Endodermal cell (in vitro differentiated cells): ENCODE measurements at regions not wholly inside any gene's neighbourhood (a gene's known extent, or its start where the extent isn't known, plus 50 kb on each side); places are given as distances from the start of the nearest gene placed in this dataset.

Source experiments
- DNase-seq: peaks from one replicate; pipeline ENCODE4 v3.0.0-alpha.2; 2017
- H3K27ac ChIP-seq: 2 replicates; pipeline ENCODE4 v1.5.1; 2013; ENCODE audit warnings: mild to moderate bottlenecking, low read depth, low read length, moderate library complexity
- H3K27me3 ChIP-seq: 2 replicates; pipeline ENCODE4 v1.6.1; 2013; ENCODE audit warnings: mild to moderate bottlenecking, low read length, moderate library complexity; ENCODE audit not compliant: insufficient read depth, control insufficient read depth, poor library complexity, severe bottlenecking
- H3K36me3 ChIP-seq: 2 replicates; pipeline ENCODE4 v1.7.0; 2013; ENCODE audit warnings: mild to moderate bottlenecking, low read length, moderate library complexity; ENCODE audit not compliant: control insufficient read depth, insufficient read depth
- H3K4me1 ChIP-seq: one replicate; pipeline ENCODE4 v1.7.0; 2013; ENCODE audit warnings: low read length; ENCODE audit not compliant: control insufficient read depth, insufficient read depth
- H3K4me3 ChIP-seq: 2 replicates; pipeline ENCODE4 v1.5.1; 2013; ENCODE audit warnings: mild to moderate bottlenecking, low read length, moderate library complexity
- H3K9ac ChIP-seq: 2 replicates; pipeline ENCODE4 v1.6.1; 2013; ENCODE audit warnings: mild to moderate bottlenecking, low read length, moderate library complexity; ENCODE audit not compliant: poor library complexity, severe bottlenecking; ENCODE audit errors: extremely low read depth
- H3K9me3 ChIP-seq: 2 replicates; pipeline ENCODE4 v1.6.1; 2013; ENCODE audit warnings: mild to moderate bottlenecking, low read length, moderate library complexity; ENCODE audit not compliant: control insufficient read depth
- H3K27ac Mint-ChIP-seq: 2 replicates; pipeline ENCODE4 v1.8.0; 2020; ENCODE audit warnings: mixed read lengths
- H3K27me3 Mint-ChIP-seq: 2 replicates; pipeline ENCODE4 v1.8.0; 2021; ENCODE audit warnings: mild to moderate bottlenecking, mixed read lengths; ENCODE audit not compliant: insufficient read depth
- H3K36me3 Mint-ChIP-seq: 2 replicates; pipeline ENCODE4 v1.8.0; 2020; ENCODE audit warnings: low read depth, mixed read lengths
- H3K4me1 Mint-ChIP-seq: 2 replicates; pipeline ENCODE4 v1.8.0; 2020; ENCODE audit warnings: mixed read lengths
- H3K4me3 Mint-ChIP-seq: 2 replicates; pipeline ENCODE4 v1.8.0; 2020; ENCODE audit warnings: mild to moderate bottlenecking, moderate library complexity, mixed read lengths
- H3K9me3 Mint-ChIP-seq: 2 replicates; pipeline ENCODE4 v1.8.0; 2020; ENCODE audit warnings: mild to moderate bottlenecking, mixed read lengths
- CTCF ChIP-seq: fragments of 200-600 bp; sonication (generic); conservative IDR thresholded peaks from 2 replicates; pipeline ENCODE4 v1.5.0; 2021; ENCODE audit warnings: antibody characterized with exemption, mild to moderate bottlenecking
- WGBS, 2 experiments: methylation state at CpG; one replicate each; pipeline versions ENCODE4 v1.1.5 to v1.1.7; 2013; ENCODE audit warnings: missing lambda C conversion rate in 2 of 2, mixed read lengths in 1 of 2; ENCODE audit not compliant: insufficient coverage in 1 of 2, insufficient read length in 1 of 2; 5-methylcytosine and 5-hydroxymethylcytosine counted together

GRCh38 chr5:110150199-110150598 is 460.5 kb downstream of the MAN2A1 start:
- Mint-ChIP-seq H3K4me3 (no peak overlapping the region), H3K9me3 (no peaks in the 10 kb centered on the region), H3K27ac (no peak overlapping the region), H3K4me1 (peaks cover 6% of the 10 kb centered on the region), H3K36me3 (no peaks in the 10 kb centered on the region), H3K27me3 (peaks cover 31% of the 10 kb centered on the region)
- Histone ChIP-seq H3K27me3 (peaks cover 23% of the 10 kb centered on the region), H3K36me3 (no peaks in the 10 kb centered on the region), H3K9ac (no peak overlapping the region), H3K4me3 (no peak overlapping the region), H3K4me1 (peaks cover 10% of the 10 kb centered on the region), H3K9me3 (no peaks in the 10 kb centered on the region), H3K27ac (no peak overlapping the region)
- no peak for TF ChIP-seq CTCF
- DNase-seq = no peak
- 89 to 90% methylated on average over 3 to 5 of the region's 5 CpGs for WGBS, 2 experiments

GRCh38 chr5:110159202-110159601 is 469.5 kb downstream of the MAN2A1 start:
- no peaks in the 10 kb centered on the region for H3K4me1 ChIP-seq
- H3K27ac ChIP-seq = no peak overlapping the region
- TF ChIP-seq CTCF = no peak
- no peak for DNase-seq
- Mint-ChIP-seq H3K9me3 (no peaks in the 10 kb centered on the region), H3K4me3 (no peak overlapping the region), H3K27me3 (peaks cover 6% of the 10 kb centered on the region), H3K27ac (no peak overlapping the region), H3K36me3 (no peaks in the 10 kb centered on the region), H3K4me1 (no peaks in the 10 kb centered on the region)
- no peak overlapping the region for H3K4me3 ChIP-seq
- WGBS, 2 experiments = 100% methylated on average over 1 of the region's 1 CpG; no CpG with 5 or more reads in 1 of the 2 experiments
- no peaks in the 10 kb centered on the region for H3K9me3 ChIP-seq
- H3K9ac ChIP-seq = no peak overlapping the region
- H3K27me3 ChIP-seq = peaks cover 4% of the 10 kb centered on the region
- no peaks in the 10 kb centered on the region for H3K36me3 ChIP-seq

DNA sequence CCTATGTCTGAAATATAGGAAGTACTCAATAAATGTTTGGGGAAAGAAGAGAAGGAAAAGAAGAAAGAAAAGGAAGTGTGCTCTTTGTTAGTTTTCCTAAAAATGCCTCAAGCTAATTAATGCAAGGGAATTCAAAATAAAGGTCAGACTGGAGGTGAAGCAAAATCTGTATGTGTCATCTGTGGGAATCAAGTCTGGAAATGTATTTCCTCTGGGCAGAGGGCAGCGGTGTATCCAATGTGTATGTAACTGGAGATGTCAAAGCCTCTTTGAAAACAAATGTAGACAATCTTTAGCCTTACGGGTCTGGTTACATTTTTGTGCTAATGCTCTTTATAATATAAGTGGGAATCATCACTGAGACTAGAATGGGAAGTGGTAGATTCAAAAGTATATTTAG is 471.4 kb downstream of the MAN2A1 start:
- WGBS, 2 experiments = 79 to 95% methylated on average over 2 of the region's 2 CpGs
- Histone ChIP-seq H3K9ac (no peak overlapping the region), H3K27me3 (no peaks in the 10 kb centered on the region), H3K27ac (no peak overlapping the region), H3K4me3 (no peak overlapping the region), H3K36me3 (no peaks in the 10 kb centered on the region), H3K4me1 (no peaks in the 10 kb centered on the region), H3K9me3 (no peaks in the 10 kb centered on the region)
- no peak overlapping the region for H3K4me3 Mint-ChIP-seq
- no peaks in the 10 kb centered on the region for H3K4me1 Mint-ChIP-seq
- TF ChIP-seq CTCF = no peak
- H3K36me3 Mint-ChIP-seq = no peaks in the 10 kb centered on the region
- H3K9me3 Mint-ChIP-seq = no peaks in the 10 kb centered on the region
- no peak for DNase-seq
- H3K27me3 Mint-ChIP-seq = no peaks in the 10 kb centered on the region
- no peak overlapping the region for H3K27ac Mint-ChIP-seq
